Peyer's patch (tissue), 4 donors: ENCODE measurements at regions not wholly inside any gene's neighbourhood (a gene's known extent, or its start where the extent isn't known, plus 50 kb on each side); places are given as distances from the start of the nearest gene placed in this dataset.

Experiments used
- CTCF ChIP-seq, 6 experiments: fragments of 450-650 bp in 4 of 6; fragments of 200-600 bp in 2 of 6; sonication (generic) in 1 of 6; IDR thresholded peaks; one replicate each; pipeline ENCODE4 v1.5.1; 2017 to 2019; ENCODE audit warnings: antibody characterized with exemption in 6 of 6, mild to moderate bottlenecking in 3 of 6, moderate library complexity in 1 of 6
- POLR2A ChIP-seq, 2 donors: fragments of 450-650 bp; IDR thresholded peaks; one replicate each; pipeline ENCODE4 v1.5.1; 2017; ENCODE audit warnings: antibody characterized with exemption in 2 of 2, mild to moderate bottlenecking in 2 of 2, moderate library complexity in 2 of 2

- no peak for TF ChIP-seq CTCF (IDR thresholded peaks at IDR 0.05)
- TF ChIP-seq POLR2A (IDR thresholded peaks at IDR 0.05): no peak
Observed at GRCh38 chr2:216934151-216934550, 74.3 kb upstream of the TNP1 start.
